ENCODE measurements at regions not wholly inside any gene's neighbourhood (a gene's known extent, or its start where the extent isn't known, plus 50 kb on each side); places are given as distances from the start of the nearest gene placed in this dataset.

GRCh38 chr21:27550287-27550686 is 583.4 kb upstream of the ADAMTS5 start:
- intact Hi-C loops (cut with micrococcal nuclease): no loop called here
- no peaks in the 10 kb centered on the region for H3K4me1 ChIP-seq (ENCODE audit: control insufficient read depth, extremely low read depth, insufficient read depth, low read length)
- H2AFZ ChIP-seq (ENCODE audit: low read depth, low read length): no peak overlapping the region
- H3K4me2 ChIP-seq (ENCODE audit: insufficient read depth, low read length): no peak overlapping the region
- H4K20me1 ChIP-seq (replicated peaks; ENCODE audit: control insufficient read depth, extremely low read depth, insufficient read depth, low read length): no peaks in the 10 kb centered on the region
- no TSS peak for BruUV-seq (replicated peaks)
- H3K27me3 ChIP-seq (ENCODE audit: control insufficient read depth in 2 of 2, insufficient read depth in 2 of 2, low read length in 2 of 2): peaks cover 0 to 3% of the 10 kb centered on the region in 2 experiments
- TF ChIP-seq MYC (IDR thresholded peaks at IDR 0.05; ENCODE audit: low read depth, low read length) (no peak), EZH2 (IDR thresholded peaks at IDR 0.05; ENCODE audit: borderline replicate concordance, low read depth, low read length, severe bottlenecking) (no peak), JUN (IDR thresholded peaks at IDR 0.05; ENCODE audit: borderline replicate concordance, insufficient read depth, insufficient read length, low read depth) (no peak), POLR2AphosphoS5 (IDR thresholded peaks at IDR 0.05; ENCODE audit: insufficient read depth, low read depth, low read length) (no peak), POLR2A (IDR thresholded peaks at IDR 0.05; ENCODE audit: low read depth, low read length) (no peak), FOS (IDR thresholded peaks at IDR 0.05; ENCODE audit: borderline replicate concordance, insufficient read depth, low read length) (no peak), GATA2 (IDR thresholded peaks at IDR 0.05; ENCODE audit: insufficient read depth, insufficient read length, low read depth, low read length) (no peak)
- TF ChIP-seq, protein P1, sequence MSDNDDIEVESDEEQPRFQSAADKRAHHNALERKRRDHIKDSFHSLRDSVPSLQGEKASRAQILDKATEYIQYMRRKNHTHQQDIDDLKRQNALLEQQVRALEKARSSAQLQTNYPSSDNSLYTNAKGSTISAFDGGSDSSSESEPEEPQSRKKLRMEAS (IDR thresholded peaks at IDR 0.05; ENCODE audit: insufficient read depth, insufficient read length): no peak
- TF ChIP-seq, protein P2, sequence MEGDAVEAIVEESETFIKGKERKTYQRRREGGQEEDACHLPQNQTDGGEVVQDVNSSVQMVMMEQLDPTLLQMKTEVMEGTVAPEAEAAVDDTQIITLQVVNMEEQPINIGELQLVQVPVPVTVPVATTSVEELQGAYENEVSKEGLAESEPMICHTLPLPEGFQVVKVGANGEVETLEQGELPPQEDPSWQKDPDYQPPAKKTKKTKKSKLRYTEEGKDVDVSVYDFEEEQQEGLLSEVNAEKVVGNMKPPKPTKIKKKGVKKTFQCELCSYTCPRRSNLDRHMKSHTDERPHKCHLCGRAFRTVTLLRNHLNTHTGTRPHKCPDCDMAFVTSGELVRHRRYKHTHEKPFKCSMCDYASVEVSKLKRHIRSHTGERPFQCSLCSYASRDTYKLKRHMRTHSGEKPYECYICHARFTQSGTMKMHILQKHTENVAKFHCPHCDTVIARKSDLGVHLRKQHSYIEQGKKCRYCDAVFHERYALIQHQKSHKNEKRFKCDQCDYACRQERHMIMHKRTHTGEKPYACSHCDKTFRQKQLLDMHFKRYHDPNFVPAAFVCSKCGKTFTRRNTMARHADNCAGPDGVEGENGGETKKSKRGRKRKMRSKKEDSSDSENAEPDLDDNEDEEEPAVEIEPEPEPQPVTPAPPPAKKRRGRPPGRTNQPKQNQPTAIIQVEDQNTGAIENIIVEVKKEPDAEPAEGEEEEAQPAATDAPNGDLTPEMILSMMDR (IDR thresholded peaks at IDR 0.05; ENCODE audit: extremely low read depth in 1 of 2, insufficient read depth in 1 of 2, low read depth in 1 of 2, low read length in 2 of 2): no peak
- DNase-seq (ENCODE audit: low read depth, low spot score): no peak
- H3K27ac ChIP-seq (ENCODE audit: insufficient read depth, low read depth, low read length): no peak overlapping the region
- no peaks in the 10 kb centered on the region for H3K9me3 ChIP-seq (replicated peaks; ENCODE audit: control insufficient read depth, insufficient read depth, low read length)
- POLR2A ChIA-PET: no interaction called here
- CTCF ChIA-PET: interaction anchor here (1.0 kb wide), 1 partner anchor 27 kb away, joined by 4 read pairs; no protein-coding TSS in a partner anchor
- no peak for FAIRE-seq
- dilution Hi-C loops (cut with MboI; ENCODE audit: extremely low pct_ligation_motif_present, low sequenced_read_pairs): no loop called here
- no peaks in the 10 kb centered on the region for H3K9me1 ChIP-seq (replicated peaks; ENCODE audit: control insufficient read depth, extremely low read depth, insufficient read depth, low read length)
- H3K4me3 ChIP-seq (replicated peaks in 1 of 3; ENCODE audit: insufficient read depth in 1 of 3, low read depth in 1 of 3, low read length in 3 of 3): no peak overlapping the region
- H3K36me3 ChIP-seq (ENCODE audit: control insufficient read depth in 2 of 2, extremely low read depth in 1 of 2, insufficient read depth in 2 of 2, low read length in 2 of 2): no peaks in the 10 kb centered on the region
- no peak overlapping the region for H3K9ac ChIP-seq (replicated peaks; ENCODE audit: extremely low read depth, insufficient read depth, low read length)
- no peaks in the 10 kb centered on the region for H3K79me2 ChIP-seq (ENCODE audit: control insufficient read depth, insufficient read depth, low read length)
